ENCODE measurements at regions not wholly inside any gene's neighbourhood (a gene's known extent, or its start where the extent isn't known, plus 50 kb on each side); places are given as distances from the start of the nearest gene placed in this dataset.

GRCh38 chr4:26163425-26164362 is 157.1 kb upstream of the RBPJ start:
- WGBS: 70% methylated on average over 9 of the region's 9 CpGs
- no peaks in the 10 kb centered on the region for H3K36me3 ChIP-seq (ENCODE audit: insufficient read depth)
- no peaks in the 10 kb centered on the region for H3K4me1 ChIP-seq (ENCODE audit: insufficient read depth)
- no peak for DNase-seq (ENCODE audit: extremely low spot score)
- H3K4me3 ChIP-seq (ENCODE audit: low read depth, low read length): no peak overlapping the region
- H3K27ac ChIP-seq (ENCODE audit: low read depth): no peak overlapping the region

- H3K36me3 ChIP-seq (ENCODE audit: insufficient read depth): no peaks in the 10 kb centered on the region
- 85% methylated on average over 5 of the region's 5 CpGs for WGBS
- no peak for DNase-seq (ENCODE audit: extremely low spot score)
- no peak overlapping the region for H3K27ac ChIP-seq (ENCODE audit: low read depth)
- no peaks in the 10 kb centered on the region for H3K4me1 ChIP-seq (ENCODE audit: insufficient read depth)
- no peak overlapping the region for H3K4me3 ChIP-seq (ENCODE audit: low read depth, low read length)
These were observed 149.3 kb upstream of the RBPJ start for GRCh38 chr4:26171501-26171900.

- 45% methylated on average over 9 of the region's 9 CpGs for WGBS
- no peak for DNase-seq (ENCODE audit: extremely low spot score)
These were observed 148.9 kb upstream of the RBPJ start for GRCh38 chr4:26171941-26172340.

GRCh38 chr4:26173619-26174018 is 147.2 kb upstream of the RBPJ start:
- Histone ChIP-seq H3K4me3 (ENCODE audit: low read depth, low read length) (no peak overlapping the region), H3K27ac (ENCODE audit: low read depth) (no peak overlapping the region), H3K36me3 (ENCODE audit: insufficient read depth) (no peaks in the 10 kb centered on the region), H3K4me1 (ENCODE audit: insufficient read depth) (no peaks in the 10 kb centered on the region)
- 45% methylated on average over 7 of the region's 7 CpGs for WGBS
- DNase-seq (ENCODE audit: extremely low spot score): no peak

More at GRCh38 chr4:26171941-26172340, 148.9 kb upstream of the RBPJ start:
- Histone ChIP-seq H3K4me1 (ENCODE audit: insufficient read depth) (no peaks in the 10 kb centered on the region), H3K4me3 (ENCODE audit: low read depth, low read length) (no peak overlapping the region), H3K27ac (ENCODE audit: low read depth) (no peak overlapping the region), H3K36me3 (ENCODE audit: insufficient read depth) (no peaks in the 10 kb centered on the region)

GRCh38 chr4:26174027-26174426 is 146.8 kb upstream of the RBPJ start:
- Histone ChIP-seq H3K36me3 (ENCODE audit: insufficient read depth) (no peaks in the 10 kb centered on the region), H3K4me3 (ENCODE audit: low read depth, low read length) (no peak overlapping the region), H3K4me1 (ENCODE audit: insufficient read depth) (no peaks in the 10 kb centered on the region), H3K27ac (ENCODE audit: low read depth) (no peak overlapping the region)
- WGBS: 53% methylated on average over 9 of the region's 9 CpGs
- no peak for DNase-seq (ENCODE audit: extremely low spot score)

- no peak for DNase-seq (ENCODE audit: extremely low spot score)
- Histone ChIP-seq H3K36me3 (ENCODE audit: insufficient read depth) (no peaks in the 10 kb centered on the region), H3K27ac (ENCODE audit: low read depth) (no peak overlapping the region), H3K4me3 (ENCODE audit: low read depth, low read length) (no peak overlapping the region), H3K4me1 (ENCODE audit: insufficient read depth) (no peaks in the 10 kb centered on the region)
- WGBS: 78% methylated on average over 13 of the region's 13 CpGs
These were observed 145.6 kb upstream of the RBPJ start for GRCh38 chr4:26175006-26175786.

GRCh38 chr4:26175905-26176470 is 144.8 kb upstream of the RBPJ start:
- Histone ChIP-seq H3K4me1 (ENCODE audit: insufficient read depth) (no peaks in the 10 kb centered on the region), H3K4me3 (ENCODE audit: low read depth, low read length) (no peak overlapping the region), H3K36me3 (ENCODE audit: insufficient read depth) (no peaks in the 10 kb centered on the region), H3K27ac (ENCODE audit: low read depth) (no peak overlapping the region)
- 87% methylated on average over 4 of the region's 4 CpGs for WGBS
- DNase-seq (ENCODE audit: extremely low spot score): no peak

GRCh38 chr4:26176598-26177149 is 144.1 kb upstream of the RBPJ start:
- H3K27ac ChIP-seq (ENCODE audit: low read depth): no peak overlapping the region
- no peaks in the 10 kb centered on the region for H3K4me1 ChIP-seq (ENCODE audit: insufficient read depth)
- H3K4me3 ChIP-seq (ENCODE audit: low read depth, low read length): no peak overlapping the region
- DNase-seq (ENCODE audit: extremely low spot score): no peak
- 36% methylated on average over 8 of the region's 8 CpGs for WGBS
- H3K36me3 ChIP-seq (ENCODE audit: insufficient read depth): no peaks in the 10 kb centered on the region

GRCh38 chr4:26178854-26179253 is 142.0 kb upstream of the RBPJ start:
- DNase-seq (ENCODE audit: extremely low spot score): no peak
- H3K27ac ChIP-seq (ENCODE audit: low read depth): no peak overlapping the region
- no peak overlapping the region for H3K4me3 ChIP-seq (ENCODE audit: low read depth, low read length)
- no peaks in the 10 kb centered on the region for H3K4me1 ChIP-seq (ENCODE audit: insufficient read depth)
- 61% methylated on average over 6 of the region's 6 CpGs for WGBS
- H3K36me3 ChIP-seq (ENCODE audit: insufficient read depth): no peaks in the 10 kb centered on the region

GRCh38 chr4:26179316-26179760 is 141.5 kb upstream of the RBPJ start:
- Histone ChIP-seq H3K36me3 (ENCODE audit: insufficient read depth) (no peaks in the 10 kb centered on the region), H3K27ac (ENCODE audit: low read depth) (no peak overlapping the region), H3K4me1 (ENCODE audit: insufficient read depth) (no peaks in the 10 kb centered on the region), H3K4me3 (ENCODE audit: low read depth, low read length) (no peak overlapping the region)
- whole genome bisulfite sequencing: 85% methylated on average over 6 of the region's 6 CpGs
- no peak for DNase-seq (ENCODE audit: extremely low spot score)

- no peaks in the 10 kb centered on the region for H3K36me3 ChIP-seq (ENCODE audit: insufficient read depth)
- DNase-seq (ENCODE audit: extremely low spot score): no peak
- H3K27ac ChIP-seq (ENCODE audit: low read depth): no peak overlapping the region
- H3K4me1 ChIP-seq (ENCODE audit: insufficient read depth): no peaks in the 10 kb centered on the region
- H3K4me3 ChIP-seq (ENCODE audit: low read depth, low read length): no peak overlapping the region
- 95% methylated on average over 1 of the region's 1 CpG for WGBS
These were observed 139.2 kb upstream of the RBPJ start for GRCh38 chr4:26181616-26182015.

GRCh38 chr4:26183017-26183416 is 137.8 kb upstream of the RBPJ start:
- 72% methylated on average over 5 of the region's 5 CpGs for WGBS

GRCh38 chr4:26185436-26185835 is 135.4 kb upstream of the RBPJ start:
- no peaks in the 10 kb centered on the region for H3K36me3 ChIP-seq (ENCODE audit: insufficient read depth)
- 98% methylated on average over 7 of the region's 7 CpGs for WGBS
- no peak overlapping the region for H3K27ac ChIP-seq (ENCODE audit: low read depth)
- no peak overlapping the region for H3K4me3 ChIP-seq (ENCODE audit: low read depth, low read length)
- H3K4me1 ChIP-seq (ENCODE audit: insufficient read depth): no peaks in the 10 kb centered on the region
- no peak for DNase-seq (ENCODE audit: extremely low spot score)

More at GRCh38 chr4:26183017-26183416, 137.8 kb upstream of the RBPJ start:
- no peak overlapping the region for H3K4me3 ChIP-seq (ENCODE audit: low read depth, low read length)
- no peak for DNase-seq (ENCODE audit: extremely low spot score)
- no peaks in the 10 kb centered on the region for H3K36me3 ChIP-seq (ENCODE audit: insufficient read depth)
- no peaks in the 10 kb centered on the region for H3K4me1 ChIP-seq (ENCODE audit: insufficient read depth)
- no peak overlapping the region for H3K27ac ChIP-seq (ENCODE audit: low read depth)

Measured in urinary bladder (tissue), 3 donors.